ENCODE measurements at regions not wholly inside any gene's neighbourhood (a gene's known extent, or its start where the extent isn't known, plus 50 kb on each side); places are given as distances from the start of the nearest gene placed in this dataset.
A peak's percentile ranks its signal among the peaks of the same experiment; 100 is the strongest.
"Not testable (repeated sequence)": the region's sequence is repeated elsewhere in the genome, so short reads cannot be mapped to it uniquely, and the experiment has no call there.

GRCh38 chr1:148679050-148679786 is 69.4 kb upstream of the NUDT4B start:
- peak; percentile 52 for DNase-seq

DNA sequence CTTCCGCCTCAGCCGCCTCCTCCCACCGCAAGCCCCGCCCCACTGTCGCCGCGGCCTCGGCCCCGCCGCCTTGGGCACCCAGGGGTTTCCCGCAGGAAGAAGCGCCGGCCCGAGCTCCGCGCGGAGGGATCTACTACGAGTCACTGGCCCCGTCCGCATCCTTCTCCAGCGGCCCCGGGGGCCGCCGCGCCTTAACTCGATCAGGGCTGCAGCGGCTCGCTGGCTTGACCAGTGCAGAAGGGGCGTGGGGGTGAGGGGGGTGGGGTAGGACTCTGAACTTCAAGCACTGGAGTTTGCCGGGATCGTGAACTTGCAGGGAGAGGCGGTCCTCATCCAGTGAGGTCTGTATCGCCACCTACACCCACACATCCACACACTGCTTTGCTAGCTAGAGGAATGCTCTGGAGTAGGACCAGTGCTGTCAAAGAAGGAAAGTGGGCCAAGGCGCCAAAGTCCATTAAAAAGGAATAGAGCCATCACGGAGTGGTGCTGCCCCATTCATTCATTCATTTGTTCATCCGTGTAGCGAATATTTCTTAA is 68.7 kb upstream of the NUDT4B start:
- DNase-seq, result not testable (repeated sequence)

GRCh38 chr1:148686735-148687134 is 61.8 kb upstream of the NUDT4B start:
- DNase-seq, result not testable (repeated sequence)

- not testable (repeated sequence) for DNase-seq
Observed at GRCh38 chr1:148687376-148687775, 61.2 kb upstream of the NUDT4B start.
